Osteoblast (primary cell): ENCODE measurements at regions not wholly inside any gene's neighbourhood (a gene's known extent, or its start where the extent isn't known, plus 50 kb on each side); places are given as distances from the start of the nearest gene placed in this dataset.

Experiments used
- DNase-seq: peaks from one replicate; pipeline ENCODE4 v3.0.0; 2011; ENCODE audit warnings: low spot score, mixed read lengths; ENCODE audit not compliant: insufficient read length; ENCODE audit errors: missing footprints
- H2AFZ ChIP-seq: 2 replicates; pipeline ENCODE4 v1.6.0; 2011; ENCODE audit warnings: mild to moderate bottlenecking, low read length
- H3K27ac ChIP-seq: 2 replicates; pipeline ENCODE4 v1.5.1; 2011; ENCODE audit warnings: mild to moderate bottlenecking, low read depth, low read length, moderate library complexity
- H3K27me3 ChIP-seq: 2 replicates; pipeline ENCODE4 v1.6.0; 2012; ENCODE audit warnings: mild to moderate bottlenecking, control low read depth, inconsistent platforms, low read length, moderate library complexity; ENCODE audit not compliant: insufficient read depth
- H3K36me3 ChIP-seq: 2 replicates; pipeline ENCODE4 v1.5.1; 2011; ENCODE audit warnings: mild to moderate bottlenecking, low read length, control low read depth, moderate library complexity; ENCODE audit not compliant: insufficient read depth
- H3K4me1 ChIP-seq: 2 replicates; pipeline ENCODE4 v1.5.1; 2011; ENCODE audit warnings: mild to moderate bottlenecking, low read length, control low read depth, moderate library complexity; ENCODE audit not compliant: insufficient read depth
- H3K4me2 ChIP-seq: 2 replicates; pipeline ENCODE4 v1.6.0; 2011; ENCODE audit warnings: mild to moderate bottlenecking, low read length; ENCODE audit not compliant: insufficient read depth
- H3K4me3 ChIP-seq: fragments of 200-600 bp; sonication (generic); 3 replicates; pipeline ENCODE4 v1.5.1; 2012; ENCODE audit warnings: mild to moderate bottlenecking, low read length, inconsistent platforms; ENCODE audit not compliant: insufficient read depth
- H3K79me2 ChIP-seq: 2 replicates; pipeline ENCODE4 v1.6.0; 2012; ENCODE audit warnings: mild to moderate bottlenecking, low read length, control low read depth, inconsistent platforms; ENCODE audit not compliant: insufficient read depth
- H3K9me3 ChIP-seq: 2 replicates; pipeline ENCODE4 v1.5.1; 2011; ENCODE audit warnings: low read depth, low read length, control low read depth
- H4K20me1 ChIP-seq: 2 replicates; pipeline ENCODE4 v1.6.0; 2012; ENCODE audit warnings: mild to moderate bottlenecking, low read length, control low read depth; ENCODE audit not compliant: insufficient read depth
- TF ChIP-seq, protein P1 (sequence below): IDR thresholded peaks from 2 replicates; pipeline ENCODE4 v1.5.1; 2011; ENCODE audit warnings: mild to moderate bottlenecking, low read depth, low read length, moderate library complexity; ENCODE audit errors: extremely low read depth

DNA sequence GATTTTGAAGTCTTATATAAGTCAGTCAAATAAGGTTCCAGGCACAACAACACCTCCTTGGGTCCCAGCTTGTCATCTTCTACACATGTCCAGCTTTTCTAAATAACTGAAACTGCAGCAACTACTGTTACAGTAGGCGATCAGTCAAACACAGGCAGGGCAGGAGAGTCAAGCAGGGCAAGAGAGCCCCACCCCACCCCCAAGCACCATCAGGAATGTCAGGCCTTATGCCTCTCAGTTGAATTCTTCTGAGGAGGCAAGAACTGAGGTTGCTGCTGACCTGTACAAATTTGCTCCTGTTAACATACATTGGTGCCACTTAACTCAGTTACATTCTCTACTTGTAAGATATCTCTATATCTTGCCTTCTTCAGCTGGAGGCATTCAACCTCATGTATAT lies 608.8 kb upstream of the PCDH10 start:
- Histone ChIP-seq H3K36me3 (no peaks in the 10 kb centered on the region), H3K79me2 (no peaks in the 10 kb centered on the region), H4K20me1 (no peaks in the 10 kb centered on the region), H3K9me3 (peaks cover 2% of the 10 kb centered on the region), H3K4me3 (no peak overlapping the region), H3K4me2 (no peak overlapping the region), H2AFZ (no peak overlapping the region), H3K27ac (no peak overlapping the region), H3K4me1 (no peaks in the 10 kb centered on the region), H3K27me3 (no peaks in the 10 kb centered on the region)
- no peak for DNase-seq
- TF ChIP-seq, protein P1, sequence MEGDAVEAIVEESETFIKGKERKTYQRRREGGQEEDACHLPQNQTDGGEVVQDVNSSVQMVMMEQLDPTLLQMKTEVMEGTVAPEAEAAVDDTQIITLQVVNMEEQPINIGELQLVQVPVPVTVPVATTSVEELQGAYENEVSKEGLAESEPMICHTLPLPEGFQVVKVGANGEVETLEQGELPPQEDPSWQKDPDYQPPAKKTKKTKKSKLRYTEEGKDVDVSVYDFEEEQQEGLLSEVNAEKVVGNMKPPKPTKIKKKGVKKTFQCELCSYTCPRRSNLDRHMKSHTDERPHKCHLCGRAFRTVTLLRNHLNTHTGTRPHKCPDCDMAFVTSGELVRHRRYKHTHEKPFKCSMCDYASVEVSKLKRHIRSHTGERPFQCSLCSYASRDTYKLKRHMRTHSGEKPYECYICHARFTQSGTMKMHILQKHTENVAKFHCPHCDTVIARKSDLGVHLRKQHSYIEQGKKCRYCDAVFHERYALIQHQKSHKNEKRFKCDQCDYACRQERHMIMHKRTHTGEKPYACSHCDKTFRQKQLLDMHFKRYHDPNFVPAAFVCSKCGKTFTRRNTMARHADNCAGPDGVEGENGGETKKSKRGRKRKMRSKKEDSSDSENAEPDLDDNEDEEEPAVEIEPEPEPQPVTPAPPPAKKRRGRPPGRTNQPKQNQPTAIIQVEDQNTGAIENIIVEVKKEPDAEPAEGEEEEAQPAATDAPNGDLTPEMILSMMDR: no peak

GRCh38 chr4:132540797-132541196 lies 608.3 kb upstream of the PCDH10 start:
- H4K20me1 ChIP-seq: no peaks in the 10 kb centered on the region
- no peak overlapping the region for H3K27ac ChIP-seq
- H2AFZ ChIP-seq: no peak overlapping the region
- H3K4me2 ChIP-seq: no peak overlapping the region
- TF ChIP-seq, protein P1: no peak
- no peaks in the 10 kb centered on the region for H3K4me1 ChIP-seq
- no peaks in the 10 kb centered on the region for H3K79me2 ChIP-seq
- no peak for DNase-seq
- H3K27me3 ChIP-seq: no peaks in the 10 kb centered on the region
- H3K4me3 ChIP-seq: no peak overlapping the region
- peaks cover 2% of the 10 kb centered on the region for H3K9me3 ChIP-seq
- no peaks in the 10 kb centered on the region for H3K36me3 ChIP-seq

GRCh38 chr4:132542228-132542627 lies 606.9 kb upstream of the PCDH10 start:
- Histone ChIP-seq H3K36me3 (no peaks in the 10 kb centered on the region), H3K79me2 (no peaks in the 10 kb centered on the region), H3K4me2 (no peak overlapping the region), H4K20me1 (no peaks in the 10 kb centered on the region), H3K9me3 (peaks cover 2% of the 10 kb centered on the region), H3K27me3 (no peaks in the 10 kb centered on the region), H2AFZ (no peak overlapping the region), H3K4me1 (no peaks in the 10 kb centered on the region), H3K27ac (no peak overlapping the region), H3K4me3 (no peak overlapping the region)
- TF ChIP-seq, protein P1: no peak
- DNase-seq: no peak

GRCh38 chr4:132548463-132548862 lies 600.6 kb upstream of the PCDH10 start:
- H3K79me2 ChIP-seq: no peaks in the 10 kb centered on the region
- H3K27ac ChIP-seq: no peak overlapping the region
- TF ChIP-seq, protein P1: no peak
- no peaks in the 10 kb centered on the region for H3K36me3 ChIP-seq
- no peaks in the 10 kb centered on the region for H3K27me3 ChIP-seq
- no peak overlapping the region for H3K4me2 ChIP-seq
- H4K20me1 ChIP-seq: no peaks in the 10 kb centered on the region
- H3K9me3 ChIP-seq: peaks cover 4% of the 10 kb centered on the region
- no peak for DNase-seq
- H2AFZ ChIP-seq: no peak overlapping the region
- no peak overlapping the region for H3K4me3 ChIP-seq
- H3K4me1 ChIP-seq: no peaks in the 10 kb centered on the region
